PC-3 (cell line): ENCODE measurements at regions not wholly inside any gene's neighbourhood (a gene's known extent, or its start where the extent isn't known, plus 50 kb on each side); places are given as distances from the start of the nearest gene placed in this dataset.

Experiments
- EZH2 ChIP-seq: fragments of 300-600 bp; sonication (generic); IDR thresholded peaks from one replicate; pipeline ENCODE4 v1.6.1; 2017; ENCODE audit warnings: antibody characterized with exemption, mild to moderate bottlenecking, low read length; ENCODE audit not compliant: unreplicated experiment
- EZH2phosphoT487 ChIP-seq: fragments of 300-600 bp; sonication (generic); IDR thresholded peaks from 2 replicates; pipeline ENCODE4 v1.6.1; 2018; ENCODE audit warnings: mild to moderate bottlenecking, antibody characterized with exemption, low read length, borderline replicate concordance
- TF ChIP-seq, protein P1 (sequence below): fragments of 300-600 bp; sonication (generic); conservative IDR thresholded peaks from 2 replicates; pipeline ENCODE4 v1.5.1; 2017; ENCODE audit warnings: antibody characterized with exemption, low read depth, mild to moderate bottlenecking, low read length

DNA sequence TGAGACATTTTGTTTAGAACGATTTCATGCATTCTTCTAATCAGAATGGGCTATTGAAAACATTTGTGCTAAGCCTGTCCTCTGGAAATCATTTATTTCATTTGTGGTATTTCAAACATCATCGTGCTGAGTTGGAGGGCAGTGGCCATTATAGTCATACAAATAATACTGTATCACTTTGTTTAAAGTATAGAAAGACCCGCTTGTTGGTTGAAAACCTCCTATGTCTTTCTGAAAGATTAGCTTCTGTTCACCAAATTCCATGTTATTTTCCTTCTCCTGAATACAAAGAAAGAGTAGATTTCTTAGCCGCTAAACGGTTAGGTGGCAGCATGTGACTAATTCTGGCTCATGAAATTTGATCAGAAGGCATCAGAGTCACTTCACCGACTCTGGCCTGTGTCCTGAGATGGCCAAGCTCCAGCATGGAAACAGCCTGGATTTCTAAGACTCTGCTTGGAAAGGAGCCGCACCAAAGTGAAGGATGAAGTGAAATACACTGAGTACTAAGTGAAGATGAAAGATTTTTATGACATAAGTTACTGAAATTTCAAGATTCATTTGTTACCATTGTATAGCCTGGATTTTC, 355.1 kb downstream of the USP25 start:
- TF ChIP-seq, protein P1, sequence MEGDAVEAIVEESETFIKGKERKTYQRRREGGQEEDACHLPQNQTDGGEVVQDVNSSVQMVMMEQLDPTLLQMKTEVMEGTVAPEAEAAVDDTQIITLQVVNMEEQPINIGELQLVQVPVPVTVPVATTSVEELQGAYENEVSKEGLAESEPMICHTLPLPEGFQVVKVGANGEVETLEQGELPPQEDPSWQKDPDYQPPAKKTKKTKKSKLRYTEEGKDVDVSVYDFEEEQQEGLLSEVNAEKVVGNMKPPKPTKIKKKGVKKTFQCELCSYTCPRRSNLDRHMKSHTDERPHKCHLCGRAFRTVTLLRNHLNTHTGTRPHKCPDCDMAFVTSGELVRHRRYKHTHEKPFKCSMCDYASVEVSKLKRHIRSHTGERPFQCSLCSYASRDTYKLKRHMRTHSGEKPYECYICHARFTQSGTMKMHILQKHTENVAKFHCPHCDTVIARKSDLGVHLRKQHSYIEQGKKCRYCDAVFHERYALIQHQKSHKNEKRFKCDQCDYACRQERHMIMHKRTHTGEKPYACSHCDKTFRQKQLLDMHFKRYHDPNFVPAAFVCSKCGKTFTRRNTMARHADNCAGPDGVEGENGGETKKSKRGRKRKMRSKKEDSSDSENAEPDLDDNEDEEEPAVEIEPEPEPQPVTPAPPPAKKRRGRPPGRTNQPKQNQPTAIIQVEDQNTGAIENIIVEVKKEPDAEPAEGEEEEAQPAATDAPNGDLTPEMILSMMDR: peak; percentile 22; the same call in 1 of the 2 replicates
- TF ChIP-seq EZH2 (no peak), EZH2phosphoT487 (no peak)
